Prostate gland (tissue), 2 donors: ENCODE measurements at regions not wholly inside any gene's neighbourhood (a gene's known extent, or its start where the extent isn't known, plus 50 kb on each side); places are given as distances from the start of the nearest gene placed in this dataset.

Source experiments
- CTCF ChIP-seq, 4 experiments: fragments of 200-600 bp in 2 of 4; fragments of 450-650 bp in 2 of 4; sonication (generic) in 2 of 4; IDR thresholded peaks; 1 replicate in 3 of 4; 2 replicates in 1 of 4; pipeline ENCODE4 v1.5.1; 2016 to 2019; ENCODE audit warnings: antibody characterized with exemption in 4 of 4, mild to moderate bottlenecking in 2 of 4, moderate library complexity in 2 of 4
- POLR2A ChIP-seq: fragments of 450-650 bp; IDR thresholded peaks from one replicate; pipeline ENCODE4 v1.6.1; 2016; ENCODE audit warnings: antibody characterized with exemption, mild to moderate bottlenecking

- TF ChIP-seq CTCF (IDR thresholded peaks at IDR 0.05) (no peak), POLR2A (no peak)
Measured at GRCh38 chr4:38320833-38321232, 343.2 kb upstream of the KLF3 start.
